HG02642 (cell line): ENCODE measurements at regions not wholly inside any gene's neighbourhood (a gene's known extent, or its start where the extent isn't known, plus 50 kb on each side); places are given as distances from the start of the nearest gene placed in this dataset.

Source experiments
- ATAC-seq: cut with Tn5 transposase; IDR thresholded peaks from one replicate; pipeline ENCODE4 v1.9.1; 2021; ENCODE audit warnings: mild to moderate bottlenecking; ENCODE audit not compliant: unreplicated experiment, poor library complexity

DNA sequence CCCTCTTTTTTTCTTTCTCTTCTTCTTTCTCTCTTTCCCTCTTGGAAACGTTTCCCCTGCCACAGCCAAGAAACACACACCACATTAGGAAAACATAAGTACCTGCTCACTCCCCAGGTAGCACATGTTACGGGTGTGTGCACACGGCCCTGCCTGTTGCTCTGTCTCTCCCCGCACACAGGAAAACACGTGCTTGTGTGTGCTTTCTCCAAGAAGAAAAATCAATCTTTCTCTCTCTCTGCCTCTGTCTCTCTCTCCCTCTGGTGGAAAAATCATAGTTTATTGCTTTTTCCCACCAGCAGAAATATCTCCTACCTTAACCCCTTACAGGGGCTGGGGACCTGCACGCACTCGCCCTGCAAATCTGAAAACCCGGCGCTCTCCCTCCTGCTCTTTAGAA lies 102.3 kb downstream of the EDN3 start:
- no peak for ATAC-seq

- ATAC-seq = no peak
These were observed 103.0 kb downstream of the EDN3 start for GRCh38 chr20:59403261-59403961.

- ATAC-seq = no peak
These were observed 103.5 kb downstream of the EDN3 start for GRCh38 chr20:59403962-59404314.

DNA sequence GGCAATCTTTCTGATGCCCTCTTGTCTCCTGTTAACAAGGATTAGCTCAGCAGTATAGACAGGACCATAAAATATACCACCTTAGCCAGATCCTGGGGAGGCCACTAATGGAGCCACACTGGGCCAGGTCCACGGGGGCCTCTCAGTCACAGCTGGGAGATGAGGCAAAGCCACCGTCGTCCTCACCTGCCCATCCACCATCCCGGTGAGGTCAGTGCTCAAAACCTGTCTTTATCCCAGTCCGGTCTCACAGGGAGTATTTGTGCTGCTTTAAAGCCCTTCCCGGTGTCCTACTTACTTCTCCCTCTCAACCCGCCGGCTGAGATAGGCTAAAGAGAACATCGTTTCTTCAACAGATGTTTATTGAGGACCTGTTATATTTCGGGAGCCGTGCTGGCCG lies 104.3 kb downstream of the EDN3 start:
- no peak for ATAC-seq

DNA sequence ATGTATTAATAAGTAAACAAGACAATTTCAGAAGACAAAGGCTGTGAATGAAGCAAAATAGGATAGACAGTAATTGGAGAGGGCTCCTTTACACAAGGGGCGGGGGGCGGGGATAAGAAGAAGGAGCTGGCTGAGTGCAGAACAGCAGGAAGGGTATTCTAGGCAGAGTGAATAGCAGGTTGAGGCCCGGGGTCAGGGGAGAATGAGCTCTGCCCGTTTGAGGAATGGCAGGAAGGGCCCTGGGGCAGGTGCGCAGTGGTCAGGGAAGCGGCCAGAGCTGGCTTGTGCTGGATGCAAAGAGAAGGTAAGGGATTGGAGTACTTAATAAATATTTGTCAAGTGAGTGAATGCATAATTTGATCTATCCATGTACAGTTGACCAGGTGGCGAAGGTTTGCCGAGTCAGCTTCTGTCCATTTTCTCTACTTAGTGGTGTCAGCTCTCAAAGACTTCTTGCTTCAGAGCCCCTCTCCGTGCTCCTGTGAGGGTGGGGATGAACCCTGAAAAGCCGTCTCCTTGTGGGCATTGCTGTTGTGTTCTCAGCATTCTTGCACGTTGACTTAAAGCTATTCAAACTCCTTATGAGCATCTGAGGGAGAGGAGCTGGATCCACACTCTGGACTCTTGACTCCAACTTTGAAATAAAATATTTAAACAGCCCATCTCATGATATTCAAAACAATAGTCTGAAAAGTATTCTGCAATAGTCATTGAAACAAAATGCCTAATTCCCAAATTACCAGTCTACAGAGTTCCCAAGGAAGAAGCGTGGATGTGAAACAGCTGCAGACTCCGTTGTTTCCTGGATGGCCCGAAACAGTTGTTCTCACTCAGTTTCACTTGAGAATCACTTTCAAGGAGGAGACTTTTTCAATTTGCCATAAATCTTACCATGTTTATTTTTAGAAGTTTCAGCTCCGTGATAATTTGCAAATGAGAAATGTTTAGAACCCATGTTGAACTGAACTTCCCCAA lies 105.1 kb downstream of the EDN3 start:
- no peak for ATAC-seq

GRCh38 chr20:59406446-59406845 lies 106.0 kb downstream of the EDN3 start:
- ATAC-seq = no peak

GRCh38 chr20:59411170-59411569 lies 110.8 kb downstream of the EDN3 start:
- no peak for ATAC-seq

GRCh38 chr20:59411589-59411988 lies 111.2 kb downstream of the EDN3 start:
- no peak for ATAC-seq

- no peak for ATAC-seq
These were observed 111.8 kb downstream of the EDN3 start for GRCh38 chr20:59412181-59412580.

GRCh38 chr20:59412875-59413284 lies 112.5 kb downstream of the EDN3 start:
- no peak for ATAC-seq

DNA sequence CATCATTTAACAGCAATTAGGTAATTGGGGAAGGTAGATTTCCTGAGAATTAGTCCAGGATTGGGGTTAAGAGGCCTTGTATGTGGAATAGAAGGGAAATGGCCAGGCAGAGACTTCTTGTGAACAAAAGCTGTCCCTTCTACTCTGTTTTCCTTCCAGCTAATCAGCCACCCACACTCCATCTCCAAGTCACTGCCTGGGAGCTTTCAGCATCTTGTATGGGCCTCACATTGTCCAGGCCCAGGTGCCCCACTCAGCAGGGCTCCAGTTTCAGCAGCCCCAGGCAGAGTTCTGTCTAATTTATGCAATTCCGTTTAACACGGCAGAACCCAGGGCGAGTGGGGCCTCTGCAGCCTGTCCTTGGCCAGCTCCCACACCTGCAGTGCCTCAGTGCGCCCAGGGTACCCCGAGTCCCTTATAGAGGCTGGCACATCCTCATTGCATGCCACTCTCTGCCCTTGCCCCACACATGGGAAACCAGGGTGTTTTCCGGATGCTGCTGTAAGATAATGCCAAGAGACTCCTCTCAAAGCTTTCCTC lies 113.0 kb downstream of the EDN3 start:
- no peak for ATAC-seq

DNA sequence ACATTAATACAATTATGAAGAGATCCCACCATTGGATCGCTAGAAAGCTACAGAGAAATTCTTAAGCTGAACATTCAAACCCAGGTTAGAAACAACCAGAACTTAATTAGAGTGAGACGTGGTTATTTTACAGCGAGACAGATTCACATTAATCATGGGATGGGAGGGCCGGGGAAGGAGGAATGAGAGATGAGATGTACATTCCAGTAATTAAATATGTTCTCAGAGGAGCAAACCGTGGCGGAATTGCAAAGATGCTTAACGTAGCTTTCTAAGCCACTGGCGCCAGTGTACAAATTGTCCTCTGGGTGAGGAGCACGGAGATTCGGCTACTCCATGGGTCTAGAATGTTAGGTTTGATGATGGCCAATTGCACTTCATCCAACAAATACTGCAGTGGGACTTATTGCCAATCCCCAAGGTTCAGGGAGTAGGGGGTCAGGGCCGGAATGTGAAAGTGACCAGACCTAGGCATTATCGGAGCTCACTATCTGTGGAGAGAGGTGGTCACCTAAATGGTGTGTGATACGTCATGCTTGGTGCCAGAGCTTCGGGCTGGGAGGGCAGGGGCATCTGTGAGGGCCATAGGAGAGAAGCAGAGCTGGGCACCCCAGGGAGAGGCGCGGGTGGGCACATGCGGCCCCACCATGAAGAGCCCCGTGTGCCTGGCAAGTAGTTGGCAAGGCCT lies 114.7 kb downstream of the EDN3 start:
- ATAC-seq = no peak

DNA sequence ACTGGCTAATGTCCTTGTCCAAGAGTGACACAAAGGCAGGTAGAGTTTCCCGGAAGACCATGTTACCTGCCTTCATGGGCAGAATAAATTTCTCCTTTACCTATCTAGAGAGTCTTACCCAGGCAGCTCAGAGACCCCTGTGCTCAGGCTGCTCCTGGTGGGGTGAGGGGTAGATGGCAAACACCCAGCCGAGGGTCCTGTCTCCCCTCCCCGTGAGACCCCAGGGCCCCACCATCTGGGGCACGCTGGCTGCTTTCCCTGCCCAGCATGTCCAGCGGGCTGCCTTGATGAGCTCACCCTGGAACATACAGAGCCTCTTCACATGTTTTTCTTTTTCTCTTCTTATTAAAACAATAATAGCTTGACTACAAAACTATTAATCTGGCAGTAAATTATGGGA lies 116.5 kb downstream of the EDN3 start:
- no peak for ATAC-seq

DNA sequence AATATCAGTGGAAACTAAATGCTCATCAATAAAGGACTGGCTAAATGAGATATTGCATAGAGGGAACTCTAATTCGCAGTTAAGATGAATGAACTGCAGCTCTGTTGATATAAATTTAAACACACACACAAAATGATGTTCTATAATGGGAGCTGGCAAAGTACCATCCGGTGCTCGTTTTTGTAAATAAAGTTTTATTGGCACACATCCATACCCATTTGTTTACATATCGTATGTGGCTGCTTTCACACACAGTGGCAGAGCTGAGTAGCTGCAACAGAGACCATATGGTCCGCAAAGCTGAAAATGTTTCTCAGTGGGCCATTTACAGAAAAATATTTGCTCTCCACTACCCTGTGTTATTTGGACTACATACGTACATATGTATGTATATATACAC lies 120.7 kb downstream of the EDN3 start:
- no peak for ATAC-seq

DNA sequence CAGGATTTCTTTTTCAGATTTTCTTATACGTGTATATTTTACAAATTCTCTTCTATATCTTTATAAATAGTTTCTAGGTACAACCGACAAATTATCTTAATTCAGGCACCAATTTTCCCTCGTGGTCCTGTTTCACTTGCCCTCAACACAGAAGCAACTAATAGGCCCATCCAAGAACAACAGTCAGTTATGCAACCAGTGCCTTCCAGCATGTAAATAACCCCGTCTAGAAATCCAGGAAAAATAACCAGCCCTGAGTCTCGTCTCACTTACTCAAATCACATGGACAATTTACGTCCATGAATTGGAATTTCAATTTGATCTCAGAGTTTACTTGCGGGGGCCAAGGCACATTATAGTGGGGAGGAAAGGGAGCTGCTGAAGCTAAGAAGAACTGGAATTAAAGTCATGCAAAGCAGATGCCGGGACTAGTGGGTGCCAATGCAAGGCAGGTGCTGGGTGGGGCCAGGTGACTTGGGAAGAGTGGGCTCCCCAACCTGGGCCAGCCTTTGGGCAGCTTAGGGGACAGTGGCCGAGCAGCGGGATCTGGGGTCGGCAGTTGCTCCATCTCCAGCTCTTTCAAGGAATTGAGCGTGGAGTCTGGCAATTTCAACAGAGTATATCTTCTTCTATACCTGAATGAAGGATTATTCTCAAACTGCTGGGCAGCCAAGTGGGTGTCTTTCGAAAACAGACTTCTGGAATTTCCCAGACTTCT lies 121.7 kb downstream of the EDN3 start:
- no peak for ATAC-seq

DNA sequence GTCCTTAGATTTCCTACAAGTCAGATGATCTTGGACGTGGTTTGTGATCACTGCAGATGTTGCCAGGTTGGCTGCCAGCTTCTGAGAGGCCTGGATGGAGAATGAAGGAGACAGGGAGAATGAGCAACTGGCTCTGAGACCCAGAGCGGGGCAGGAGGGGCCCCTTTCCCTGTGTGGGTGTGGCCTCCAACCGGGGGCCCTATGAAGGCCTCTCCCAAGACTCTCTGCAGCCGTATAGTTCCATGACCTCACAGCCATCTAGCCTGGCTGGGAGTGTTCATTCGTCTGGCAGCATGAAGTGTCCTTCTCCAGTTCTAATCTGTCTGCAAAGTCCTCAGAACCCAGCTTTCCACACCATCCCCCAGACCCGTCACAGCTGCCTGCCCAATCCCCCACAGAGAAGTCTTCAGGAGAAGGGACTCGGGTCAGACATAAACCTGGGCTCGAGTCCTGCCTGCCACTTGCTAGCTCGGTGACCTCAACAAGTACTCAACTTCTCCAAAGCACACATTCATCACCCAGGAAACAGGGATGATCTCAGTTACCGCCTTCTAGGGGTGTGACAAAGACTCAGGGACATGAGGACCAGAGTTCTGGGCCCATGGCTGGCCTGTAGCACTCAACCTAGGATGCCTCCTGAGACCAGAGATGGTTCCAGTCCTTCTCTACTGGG lies 122.6 kb downstream of the EDN3 start:
- no peak for ATAC-seq

GRCh38 chr20:59424976-59425375 lies 124.6 kb downstream of the EDN3 start:
- ATAC-seq = no peak

GRCh38 chr20:59425572-59425971 lies 125.2 kb downstream of the EDN3 start:
- no peak for ATAC-seq

DNA sequence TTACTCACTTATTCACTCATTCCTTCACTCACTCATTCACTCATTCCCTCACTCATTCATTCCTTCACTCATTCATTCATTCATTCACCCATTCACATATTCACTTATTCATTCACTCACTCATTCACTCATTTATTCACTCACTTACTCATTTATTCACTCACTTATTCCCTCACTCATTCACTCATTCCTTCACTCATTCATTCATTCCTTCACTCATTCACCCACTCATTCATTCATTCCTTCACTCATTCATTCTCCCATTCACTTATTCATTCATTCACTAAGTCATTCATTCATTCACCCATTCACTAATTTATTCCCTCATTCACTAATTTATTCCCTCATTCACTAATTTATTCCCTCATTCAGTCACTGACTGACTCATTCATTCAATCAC lies 127.6 kb downstream of the EDN3 start:
- ATAC-seq = no peak
